ENCODE measurements at regions not wholly inside any gene's neighbourhood (a gene's known extent, or its start where the extent isn't known, plus 50 kb on each side); places are given as distances from the start of the nearest gene placed in this dataset.

DNA sequence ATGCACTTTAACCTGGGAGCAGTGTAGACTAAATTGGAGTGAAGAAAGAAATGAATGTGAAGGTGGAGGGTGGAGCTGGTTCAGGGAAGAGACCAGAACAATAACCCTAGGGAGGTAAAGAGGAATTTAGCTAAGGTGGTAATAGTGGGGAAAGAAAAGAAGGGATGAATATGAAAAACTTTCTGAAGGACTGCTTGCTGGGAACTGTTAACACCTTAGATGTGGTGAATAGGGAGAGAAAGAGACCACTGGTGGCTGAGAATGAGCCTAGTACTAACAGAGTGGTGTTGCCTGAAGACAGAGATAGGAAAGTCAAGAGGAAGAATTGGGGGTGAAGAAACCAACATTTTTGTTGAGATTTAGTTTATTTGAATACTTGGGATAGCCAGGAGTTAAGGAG lies 78.4 kb upstream of the HS3ST5 start:
- Mint-ChIP-seq H3K9me3 (no peaks in the 10 kb centered on the region), H3K27ac (no peak overlapping the region), H3K36me3 (ENCODE audit: low read depth) (no peaks in the 10 kb centered on the region), H3K4me1 (peaks cover 30% of the 10 kb centered on the region), H3K4me3 (no peak overlapping the region), H3K27me3 (ENCODE audit: low read depth, poor library complexity) (peaks cover 40% of the 10 kb centered on the region)
- DNase-seq: no peak
- TF ChIP-seq, protein P1, sequence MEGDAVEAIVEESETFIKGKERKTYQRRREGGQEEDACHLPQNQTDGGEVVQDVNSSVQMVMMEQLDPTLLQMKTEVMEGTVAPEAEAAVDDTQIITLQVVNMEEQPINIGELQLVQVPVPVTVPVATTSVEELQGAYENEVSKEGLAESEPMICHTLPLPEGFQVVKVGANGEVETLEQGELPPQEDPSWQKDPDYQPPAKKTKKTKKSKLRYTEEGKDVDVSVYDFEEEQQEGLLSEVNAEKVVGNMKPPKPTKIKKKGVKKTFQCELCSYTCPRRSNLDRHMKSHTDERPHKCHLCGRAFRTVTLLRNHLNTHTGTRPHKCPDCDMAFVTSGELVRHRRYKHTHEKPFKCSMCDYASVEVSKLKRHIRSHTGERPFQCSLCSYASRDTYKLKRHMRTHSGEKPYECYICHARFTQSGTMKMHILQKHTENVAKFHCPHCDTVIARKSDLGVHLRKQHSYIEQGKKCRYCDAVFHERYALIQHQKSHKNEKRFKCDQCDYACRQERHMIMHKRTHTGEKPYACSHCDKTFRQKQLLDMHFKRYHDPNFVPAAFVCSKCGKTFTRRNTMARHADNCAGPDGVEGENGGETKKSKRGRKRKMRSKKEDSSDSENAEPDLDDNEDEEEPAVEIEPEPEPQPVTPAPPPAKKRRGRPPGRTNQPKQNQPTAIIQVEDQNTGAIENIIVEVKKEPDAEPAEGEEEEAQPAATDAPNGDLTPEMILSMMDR (IDR thresholded peaks at IDR 0.05): no peak

DNA sequence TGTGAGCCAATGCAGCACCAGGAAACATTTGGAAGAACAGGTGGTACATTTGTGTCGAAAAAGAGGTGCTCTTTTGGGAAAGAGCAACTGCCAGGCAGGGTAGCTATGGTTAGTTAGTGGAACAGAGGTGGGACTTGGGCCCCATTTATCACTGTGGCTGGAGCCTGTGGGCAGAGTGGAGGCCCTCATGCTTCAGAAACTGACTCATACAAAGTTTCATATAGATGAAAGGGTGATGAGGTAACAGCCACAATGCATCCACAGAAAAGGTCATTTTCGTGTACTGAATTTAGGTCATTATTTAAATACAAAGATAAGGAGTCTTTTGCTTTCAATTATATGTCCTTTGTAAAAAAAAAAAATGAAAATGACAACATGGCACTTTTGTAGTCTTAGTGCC lies 76.4 kb upstream of the HS3ST5 start:
- TF ChIP-seq, protein P1 (IDR thresholded peaks at IDR 0.05): no peak
- peaks cover 19% of the 10 kb centered on the region for H3K27me3 Mint-ChIP-seq (ENCODE audit: low read depth, poor library complexity)
- no peaks in the 10 kb centered on the region for H3K9me3 Mint-ChIP-seq
- no peaks in the 10 kb centered on the region for H3K36me3 Mint-ChIP-seq (ENCODE audit: low read depth)
- DNase-seq: no peak
- peaks cover 23% of the 10 kb centered on the region for H3K4me1 Mint-ChIP-seq
- no peak overlapping the region for H3K4me3 Mint-ChIP-seq
- H3K27ac Mint-ChIP-seq: no peak overlapping the region

DNA sequence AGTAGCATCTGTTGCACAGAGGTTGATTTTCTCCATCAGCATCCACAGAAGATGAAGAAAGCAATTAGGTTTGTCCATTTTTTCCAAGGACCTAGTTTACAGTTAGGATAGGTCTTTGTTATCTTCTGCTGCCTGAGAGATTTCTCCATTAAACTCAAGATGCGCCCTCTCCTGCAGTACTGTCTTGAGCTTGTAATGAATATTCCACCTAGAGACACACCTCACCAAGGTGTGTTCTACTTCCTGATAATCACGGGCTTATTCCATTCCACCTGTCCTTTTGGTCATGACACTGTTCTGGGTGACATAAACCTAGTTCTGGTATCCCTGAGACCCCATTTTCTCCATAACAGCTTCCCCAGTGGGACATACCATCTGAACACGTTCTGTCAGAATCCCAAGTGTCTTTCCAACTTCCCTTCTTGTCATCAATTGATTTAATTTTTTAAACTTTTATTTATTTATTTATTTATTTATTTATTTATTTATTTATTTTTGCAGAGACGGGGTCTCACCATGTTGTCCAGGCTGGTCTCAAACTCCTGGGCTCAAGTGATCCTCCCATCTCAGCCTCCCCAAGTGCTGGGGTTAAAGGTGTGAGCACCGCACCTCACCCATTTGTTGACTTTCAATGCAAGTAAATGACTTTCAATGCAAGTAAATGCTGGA lies 75.6 kb upstream of the HS3ST5 start:
- no peak overlapping the region for H3K27ac Mint-ChIP-seq
- TF ChIP-seq, protein P1 (IDR thresholded peaks at IDR 0.05): no peak
- H3K4me1 Mint-ChIP-seq: peaks cover 16% of the 10 kb centered on the region
- H3K9me3 Mint-ChIP-seq: no peaks in the 10 kb centered on the region
- no peaks in the 10 kb centered on the region for H3K36me3 Mint-ChIP-seq (ENCODE audit: low read depth)
- H3K4me3 Mint-ChIP-seq: no peak overlapping the region
- DNase-seq: no peak
- H3K27me3 Mint-ChIP-seq (ENCODE audit: low read depth, poor library complexity): peaks cover 14% of the 10 kb centered on the region

DNA sequence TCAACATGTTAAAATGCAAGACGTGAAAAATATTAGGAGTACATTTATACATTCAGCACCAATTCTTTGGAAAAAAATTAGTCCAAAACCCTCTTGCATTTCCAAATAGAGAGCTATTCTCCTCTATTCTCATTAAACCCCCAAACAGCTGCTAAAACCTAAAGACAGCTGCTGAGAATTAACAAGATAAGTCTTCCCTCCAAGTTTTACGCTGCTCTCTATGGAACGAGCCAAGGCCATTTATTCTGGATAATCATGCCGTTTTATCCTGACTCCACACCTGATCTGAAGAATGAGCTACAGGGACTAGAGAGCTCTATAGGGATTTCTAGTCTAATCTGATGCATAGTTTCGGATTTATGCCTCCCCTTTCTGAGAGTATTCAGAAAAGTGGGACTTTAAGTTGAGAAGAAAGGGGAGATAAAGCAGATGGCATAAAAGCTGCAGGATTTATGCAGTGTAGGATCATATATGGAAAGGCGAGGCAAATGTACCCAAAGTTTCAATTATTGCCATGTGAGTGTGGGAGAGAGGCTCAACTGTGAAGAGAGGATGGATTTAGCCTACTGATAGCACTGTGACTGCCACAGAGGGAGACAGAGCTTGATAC lies 64.7 kb upstream of the HS3ST5 start:
- DNase-seq: no peak
- Mint-ChIP-seq H3K27ac (no peak overlapping the region), H3K4me3 (no peak overlapping the region), H3K4me1 (no peaks in the 10 kb centered on the region), H3K36me3 (ENCODE audit: low read depth) (no peaks in the 10 kb centered on the region), H3K9me3 (no peaks in the 10 kb centered on the region), H3K27me3 (ENCODE audit: low read depth, poor library complexity) (peaks cover 3% of the 10 kb centered on the region)
- TF ChIP-seq, protein P1 (IDR thresholded peaks at IDR 0.05): no peak

DNA sequence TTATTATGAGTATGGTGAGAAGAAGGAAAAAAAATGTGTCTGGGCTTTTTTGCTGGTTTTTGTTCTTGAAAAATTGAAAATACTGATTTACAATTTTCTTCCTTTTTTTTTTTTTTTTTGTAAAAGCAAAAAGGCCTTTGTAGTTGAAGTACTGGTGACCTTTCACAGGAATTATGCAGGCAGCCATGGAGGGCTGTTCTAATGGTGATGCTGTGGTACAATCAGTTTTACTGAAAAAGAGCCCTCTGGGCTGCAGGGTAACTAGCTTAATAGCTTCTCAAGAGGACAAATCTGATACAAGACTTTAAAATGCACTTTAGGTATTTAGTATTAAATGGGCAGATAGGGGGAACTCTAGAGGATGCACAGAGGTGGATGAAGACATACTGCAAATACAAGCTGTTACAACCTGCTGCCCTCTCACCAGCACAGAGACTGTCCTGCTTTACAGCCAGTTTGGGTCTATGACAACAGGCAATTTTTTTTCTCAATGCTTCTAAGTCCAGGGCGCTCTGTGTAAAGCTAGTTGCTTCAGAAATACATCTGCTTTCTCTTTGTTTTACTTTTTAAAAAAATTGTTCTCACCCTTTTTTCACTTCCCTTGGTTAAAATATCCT lies 61.6 kb upstream of the HS3ST5 start:
- DNase-seq: no peak
- H3K4me3 Mint-ChIP-seq: no peak overlapping the region
- H3K27ac Mint-ChIP-seq: no peak overlapping the region

More for the DNA sequence above, 61.6 kb upstream of the HS3ST5 start:
- Mint-ChIP-seq H3K36me3 (ENCODE audit: low read depth) (no peaks in the 10 kb centered on the region), H3K9me3 (no peaks in the 10 kb centered on the region), H3K27me3 (ENCODE audit: low read depth, poor library complexity) (peaks cover 3% of the 10 kb centered on the region), H3K4me1 (no peaks in the 10 kb centered on the region)
- TF ChIP-seq, protein P1 (IDR thresholded peaks at IDR 0.05): no peak
